Bronchial epithelial cell (primary cell): ENCODE measurements at regions not wholly inside any gene's neighbourhood (a gene's known extent, or its start where the extent isn't known, plus 50 kb on each side); places are given as distances from the start of the nearest gene placed in this dataset.
"Not testable (repeated sequence)": the region's sequence is repeated elsewhere in the genome, so short reads cannot be mapped to it uniquely, and the experiment has no call there.

Experiments
- DNase-seq: peaks from one replicate; pipeline ENCODE4 v3.0.0-alpha.2; 2010; ENCODE audit warnings: low read depth
- FAIRE-seq: peaks from 2 replicates; lab custom pipeline; 2011; peaks lifted over from hg19 to GRCh38; lab: Jason Lieb, UNC
- H3K27me3 ChIP-seq: 2 replicates; pipeline ENCODE4 v1.5.1; 2011; ENCODE audit warnings: low read length; ENCODE audit not compliant: control insufficient read depth, insufficient read depth
- H3K36me3 ChIP-seq: 2 replicates; pipeline ENCODE4 v1.5.1; 2011; ENCODE audit warnings: low read length; ENCODE audit not compliant: control insufficient read depth, insufficient read depth
- H3K4me3 ChIP-seq: 2 replicates; pipeline ENCODE4 v1.5.1; 2011; ENCODE audit warnings: mild to moderate bottlenecking, low read depth, low read length, control low read depth
- CTCF ChIP-seq: IDR thresholded peaks from 2 replicates; pipeline ENCODE4 v1.5.1; 2011; ENCODE audit warnings: mild to moderate bottlenecking, moderate library complexity, low read length, control low read depth, inconsistent platforms; ENCODE audit not compliant: insufficient read depth, severe bottlenecking

- H3K27me3 ChIP-seq = no peaks in the 10 kb centered on the region
- no peak for TF ChIP-seq CTCF
- no peaks in the 10 kb centered on the region for H3K36me3 ChIP-seq
- FAIRE-seq (no peak), DNase-seq (no peak)
- H3K4me3 ChIP-seq = no peak overlapping the region
Measured at GRCh38 chr3:27637346-27637995, 84.7 kb downstream of the EOMES start.

- not testable (repeated sequence) for DNase-seq, H3K36me3 ChIP-seq, FAIRE-seq
Measured at GRCh38 chr3:27635006-27635405, 87.1 kb downstream of the EOMES start.

GRCh38 chr3:27633224-27633545 lies 88.9 kb downstream of the EOMES start:
- H3K27me3 ChIP-seq = no peaks in the 10 kb centered on the region
- FAIRE-seq (no peak), DNase-seq (peak; percentile 45)
- H3K36me3 ChIP-seq = no peaks in the 10 kb centered on the region
- no peak for TF ChIP-seq CTCF
- peak overlapping the region; percentile 60 for H3K4me3 ChIP-seq

More at GRCh38 chr3:27635006-27635405, 87.1 kb downstream of the EOMES start:
- H3K27me3 ChIP-seq, H3K4me3 ChIP-seq: not testable (repeated sequence)

GRCh38 chr3:27632431-27633223 lies 89.5 kb downstream of the EOMES start:
- no peaks in the 10 kb centered on the region for H3K36me3 ChIP-seq
- FAIRE-seq (no peak), DNase-seq (peak; percentile 30)
- peak overlapping the region; percentile 60 for H3K4me3 ChIP-seq
- no peak for TF ChIP-seq CTCF
- no peaks in the 10 kb centered on the region for H3K27me3 ChIP-seq

- Histone ChIP-seq H3K27me3 (no peaks in the 10 kb centered on the region), H3K36me3 (no peaks in the 10 kb centered on the region), H3K4me3 (no peak overlapping the region)
- FAIRE-seq (no peak), DNase-seq (peak; percentile 79)
- no peak for TF ChIP-seq CTCF
Measured at GRCh38 chr3:27630885-27631284, 91.2 kb downstream of the EOMES start.

- H3K27me3 ChIP-seq = no peaks in the 10 kb centered on the region
- no peak for TF ChIP-seq CTCF
- DNase-seq (no peak), FAIRE-seq (no peak)
- no peaks in the 10 kb centered on the region for H3K36me3 ChIP-seq
- no peak overlapping the region for H3K4me3 ChIP-seq
Measured at GRCh38 chr3:27629366-27629765, 92.8 kb downstream of the EOMES start.
